KMS-11 (cell line): ENCODE measurements at regions not wholly inside any gene's neighbourhood (a gene's known extent, or its start where the extent isn't known, plus 50 kb on each side); places are given as distances from the start of the nearest gene placed in this dataset.

Source experiments
- H2AFZ ChIP-seq: fragments of 200-600 bp; sonication (generic); 2 replicates; pipeline ENCODE4 v1.6.1; 2016; ENCODE audit warnings: antibody characterized with exemption, mixed run types, low read depth
- H3K27ac ChIP-seq: fragments of 200-600 bp; sonication (generic); 2 replicates; pipeline ENCODE4 v1.6.1; 2016; ENCODE audit warnings: mild to moderate bottlenecking, mixed run types
- H3K27me3 ChIP-seq: fragments of 200-600 bp; sonication (generic); 2 replicates; pipeline ENCODE4 v1.6.1; 2017; ENCODE audit warnings: mild to moderate bottlenecking, low read depth, mixed run types, moderate library complexity; ENCODE audit not compliant: insufficient read depth
- H3K36me3 ChIP-seq: fragments of 200-600 bp; sonication (generic); 2 replicates; pipeline ENCODE4 v1.6.1; 2017; ENCODE audit warnings: mild to moderate bottlenecking, mixed run types; ENCODE audit not compliant: insufficient read depth
- H3K4me1 ChIP-seq: fragments of 200-600 bp; sonication (generic); 2 replicates; pipeline ENCODE4 v1.6.1; 2016; ENCODE audit warnings: mild to moderate bottlenecking, low read depth, mixed run types; ENCODE audit not compliant: poor library complexity, severe bottlenecking
- H3K4me2 ChIP-seq: fragments of 200-600 bp; sonication (generic); 2 replicates; pipeline ENCODE4 v1.7.0; 2016; ENCODE audit warnings: mild to moderate bottlenecking, mixed run types
- H3K4me3 ChIP-seq: fragments of 200-600 bp; sonication (generic); IDR thresholded peaks from 2 replicates; pipeline ENCODE4 v1.6.1; 2017; ENCODE audit warnings: low read depth, low read length, mixed read lengths; ENCODE audit not compliant: insufficient read depth
- H3K79me2 ChIP-seq: fragments of 200-600 bp; sonication (generic); 2 replicates; pipeline ENCODE4 v1.6.1; 2016; ENCODE audit warnings: low read depth, mixed run types; ENCODE audit not compliant: insufficient read depth
- H3K9ac ChIP-seq: fragments of 200-600 bp; sonication (generic); 2 replicates; pipeline ENCODE4 v1.6.1; 2016; ENCODE audit warnings: mild to moderate bottlenecking, mixed run types
- H4K20me1 ChIP-seq: fragments of 200-600 bp; sonication (generic); 2 replicates; pipeline ENCODE4 v1.6.1; 2016; ENCODE audit warnings: mild to moderate bottlenecking, mixed run types; ENCODE audit not compliant: insufficient read depth
- TF ChIP-seq, protein P1 (sequence below): fragments of 200-600 bp; sonication (generic); conservative IDR thresholded peaks from 2 replicates; pipeline ENCODE4 v1.6.1; 2017; ENCODE audit warnings: low read depth, mild to moderate bottlenecking, antibody characterized with exemption, low read length, moderate library complexity, mixed read lengths

DNA sequence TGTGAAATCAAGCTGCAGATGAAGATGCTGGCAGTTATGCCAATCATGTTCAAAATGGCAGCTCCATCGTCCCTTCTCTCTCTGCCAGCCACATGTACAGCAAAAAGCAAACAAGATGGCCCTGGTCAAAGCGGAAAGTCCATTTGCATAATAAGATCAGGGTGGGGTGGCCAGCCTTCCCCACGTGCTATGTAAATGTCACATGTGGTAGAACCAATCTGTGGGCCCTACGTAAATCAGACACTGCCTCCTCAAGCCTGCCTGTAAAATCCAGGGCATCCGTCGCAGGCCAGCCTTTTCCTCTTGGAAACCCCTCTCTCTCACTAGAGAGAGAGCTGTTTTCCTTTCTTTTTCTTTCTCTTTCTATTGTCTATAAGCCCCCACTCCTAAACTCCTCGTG, 243.5 kb upstream of the KBTBD8 start:
- no peak overlapping the region for H3K27ac ChIP-seq

DNA sequence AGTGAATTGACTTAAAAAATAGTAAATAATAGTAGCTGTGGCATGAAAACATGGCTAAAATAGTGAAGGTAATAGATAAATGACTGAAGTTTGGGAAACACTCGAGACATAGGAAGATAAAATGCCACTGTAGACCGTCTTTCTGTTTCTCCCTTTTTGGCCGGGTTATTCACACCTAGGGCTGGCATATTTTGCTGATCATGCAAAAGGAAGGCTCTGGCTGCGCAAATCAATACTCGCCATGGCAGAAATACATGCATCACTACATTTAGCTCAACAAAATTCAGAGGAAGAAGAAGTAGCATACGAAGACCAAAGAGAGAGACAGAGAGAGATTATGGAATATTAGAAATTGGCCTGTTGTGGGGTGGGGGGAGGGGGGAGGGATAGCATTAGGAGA, 242.2 kb upstream of the KBTBD8 start:
- Histone ChIP-seq H3K79me2 (no peaks in the 10 kb centered on the region), H3K27ac (no peak overlapping the region), H4K20me1 (no peaks in the 10 kb centered on the region), H3K4me1 (no peaks in the 10 kb centered on the region), H3K36me3 (no peaks in the 10 kb centered on the region), H2AFZ (no peak overlapping the region), H3K4me2 (no peak overlapping the region), H3K9ac (no peak overlapping the region), H3K27me3 (no peaks in the 10 kb centered on the region), H3K4me3 (no peak overlapping the region)
- TF ChIP-seq, protein P1, sequence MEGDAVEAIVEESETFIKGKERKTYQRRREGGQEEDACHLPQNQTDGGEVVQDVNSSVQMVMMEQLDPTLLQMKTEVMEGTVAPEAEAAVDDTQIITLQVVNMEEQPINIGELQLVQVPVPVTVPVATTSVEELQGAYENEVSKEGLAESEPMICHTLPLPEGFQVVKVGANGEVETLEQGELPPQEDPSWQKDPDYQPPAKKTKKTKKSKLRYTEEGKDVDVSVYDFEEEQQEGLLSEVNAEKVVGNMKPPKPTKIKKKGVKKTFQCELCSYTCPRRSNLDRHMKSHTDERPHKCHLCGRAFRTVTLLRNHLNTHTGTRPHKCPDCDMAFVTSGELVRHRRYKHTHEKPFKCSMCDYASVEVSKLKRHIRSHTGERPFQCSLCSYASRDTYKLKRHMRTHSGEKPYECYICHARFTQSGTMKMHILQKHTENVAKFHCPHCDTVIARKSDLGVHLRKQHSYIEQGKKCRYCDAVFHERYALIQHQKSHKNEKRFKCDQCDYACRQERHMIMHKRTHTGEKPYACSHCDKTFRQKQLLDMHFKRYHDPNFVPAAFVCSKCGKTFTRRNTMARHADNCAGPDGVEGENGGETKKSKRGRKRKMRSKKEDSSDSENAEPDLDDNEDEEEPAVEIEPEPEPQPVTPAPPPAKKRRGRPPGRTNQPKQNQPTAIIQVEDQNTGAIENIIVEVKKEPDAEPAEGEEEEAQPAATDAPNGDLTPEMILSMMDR, result no peak

More for the DNA sequence above, 243.5 kb upstream of the KBTBD8 start:
- no peaks in the 10 kb centered on the region for H4K20me1 ChIP-seq
- no peaks in the 10 kb centered on the region for H3K4me1 ChIP-seq
- H3K4me3 ChIP-seq, result no peak overlapping the region
- H3K4me2 ChIP-seq, result no peak overlapping the region
- TF ChIP-seq, protein P1, result no peak
- H3K36me3 ChIP-seq, result no peaks in the 10 kb centered on the region
- no peak overlapping the region for H3K9ac ChIP-seq
- no peaks in the 10 kb centered on the region for H3K27me3 ChIP-seq
- no peaks in the 10 kb centered on the region for H3K79me2 ChIP-seq
- no peak overlapping the region for H2AFZ ChIP-seq

DNA sequence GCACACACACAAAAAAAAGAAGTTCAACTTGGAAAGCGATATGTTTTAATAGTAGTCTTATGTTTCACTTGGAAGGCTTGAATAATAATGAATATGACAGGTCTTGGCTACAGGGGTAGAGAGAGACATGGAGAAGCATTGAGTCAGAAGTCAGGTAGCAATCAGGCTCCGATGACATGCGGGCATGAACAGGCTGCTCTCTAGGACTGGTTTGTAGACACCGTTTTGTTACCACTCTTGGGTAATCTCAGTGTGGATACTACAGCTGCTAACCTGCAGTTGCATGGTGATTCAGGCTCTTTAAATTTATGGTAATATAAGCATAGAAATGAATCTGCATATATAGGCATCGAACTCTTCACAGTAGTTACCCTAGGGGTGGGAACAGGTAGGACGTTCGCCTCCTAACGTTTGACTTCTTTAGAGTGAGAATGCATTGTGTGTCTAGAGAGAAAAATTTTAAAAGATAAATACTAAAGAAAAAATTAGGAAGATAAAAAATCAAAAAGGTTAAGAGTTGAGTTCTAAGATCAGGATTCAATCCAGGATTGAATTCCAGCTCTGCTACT, 241.6 kb upstream of the KBTBD8 start:
- Histone ChIP-seq H3K9ac (no peak overlapping the region), H3K27me3 (no peaks in the 10 kb centered on the region), H3K4me3 (no peak overlapping the region), H3K4me1 (no peaks in the 10 kb centered on the region), H3K4me2 (no peak overlapping the region), H3K36me3 (no peaks in the 10 kb centered on the region), H2AFZ (no peak overlapping the region), H3K79me2 (no peaks in the 10 kb centered on the region), H3K27ac (no peak overlapping the region), H4K20me1 (no peaks in the 10 kb centered on the region)
- TF ChIP-seq, protein P1, result no peak

GRCh38 chr3:66761093-66761780, 236.9 kb upstream of the KBTBD8 start:
- H4K20me1 ChIP-seq, result no peaks in the 10 kb centered on the region
- no peaks in the 10 kb centered on the region for H3K4me1 ChIP-seq
- no peak overlapping the region for H3K27ac ChIP-seq
- no peaks in the 10 kb centered on the region for H3K36me3 ChIP-seq
- H2AFZ ChIP-seq, result no peak overlapping the region
- no peak overlapping the region for H3K4me3 ChIP-seq
- H3K79me2 ChIP-seq, result no peaks in the 10 kb centered on the region
- TF ChIP-seq, protein P1, result no peak
- no peak overlapping the region for H3K4me2 ChIP-seq
- no peaks in the 10 kb centered on the region for H3K27me3 ChIP-seq
- H3K9ac ChIP-seq, result no peak overlapping the region
